ENCODE measurements at regions not wholly inside any gene's neighbourhood (a gene's known extent, or its start where the extent isn't known, plus 50 kb on each side); places are given as distances from the start of the nearest gene placed in this dataset.

GRCh38 chr10:130470286-130470685 lies 334.1 kb downstream of the GLRX3 start:
- DNase-seq: no peak

GRCh38 chr10:130470973-130471372 lies 334.8 kb downstream of the GLRX3 start:
- DNase-seq: no peak

- no peak for DNase-seq
Measured at GRCh38 chr10:130471486-130471885, 335.3 kb downstream of the GLRX3 start.

- no peak for DNase-seq
Measured at GRCh38 chr10:130472236-130472635, 336.0 kb downstream of the GLRX3 start.

GRCh38 chr10:130474591-130474990 lies 338.4 kb downstream of the GLRX3 start:
- no peak for DNase-seq

GRCh38 chr10:130477360-130477759 lies 341.2 kb downstream of the GLRX3 start:
- DNase-seq: no peak

- DNase-seq: no peak
Measured at GRCh38 chr10:130479146-130479545, 343.0 kb downstream of the GLRX3 start.

- DNase-seq: no peak
Measured at GRCh38 chr10:130479926-130480325, 343.7 kb downstream of the GLRX3 start.

- DNase-seq: no peak
Measured at GRCh38 chr10:130480491-130480890, 344.3 kb downstream of the GLRX3 start.

GRCh38 chr10:130481076-130481930 lies 345.1 kb downstream of the GLRX3 start:
- DNase-seq: no peak

GRCh38 chr10:130481936-130482335 lies 345.7 kb downstream of the GLRX3 start:
- DNase-seq: no peak

GRCh38 chr10:130483691-130484467 lies 347.7 kb downstream of the GLRX3 start:
- no peak for DNase-seq

GRCh38 chr10:130484468-130485180 lies 348.4 kb downstream of the GLRX3 start:
- no peak for DNase-seq

GRCh38 chr10:130485236-130485957 lies 349.2 kb downstream of the GLRX3 start:
- no peak for DNase-seq

GRCh38 chr10:130485958-130486895 lies 350.0 kb downstream of the GLRX3 start:
- DNase-seq: no peak

GRCh38 chr10:130486906-130487305 lies 350.7 kb downstream of the GLRX3 start:
- DNase-seq: no peak

- no peak for DNase-seq
Measured at GRCh38 chr10:130487566-130487965, 351.4 kb downstream of the GLRX3 start.

- DNase-seq: no peak
Measured at GRCh38 chr10:130489891-130490290, 353.7 kb downstream of the GLRX3 start.

GRCh38 chr10:130491011-130491692 lies 355.0 kb downstream of the GLRX3 start:
- no peak for DNase-seq

- no peak for DNase-seq
Measured at GRCh38 chr10:130491693-130492050, 355.5 kb downstream of the GLRX3 start.

Measured in COR-L47 (cell line).